GM18873 (cell line): ENCODE measurements at regions not wholly inside any gene's neighbourhood (a gene's known extent, or its start where the extent isn't known, plus 50 kb on each side); places are given as distances from the start of the nearest gene placed in this dataset.
"Not testable (repeated sequence)": the region's sequence is repeated elsewhere in the genome, so short reads cannot be mapped to it uniquely, and the experiment has no call there.

Source experiments
- ATAC-seq: cut with Tn5 transposase; IDR thresholded peaks from one replicate; pipeline ENCODE4 v1.9.1; 2021; ENCODE audit warnings: mild to moderate bottlenecking, moderate library complexity, moderate number of reproducible peaks; ENCODE audit not compliant: unreplicated experiment, low FRiP score

GRCh38 chr1:182263706-182264105 lies 127.9 kb downstream of the GLUL start:
- no peak for ATAC-seq

GRCh38 chr1:182262425-182262824 lies 129.2 kb downstream of the GLUL start:
- ATAC-seq = no peak

- ATAC-seq = no peak
Measured at GRCh38 chr1:182261655-182262054, 129.9 kb downstream of the GLUL start.

GRCh38 chr1:182260516-182260915 lies 131.1 kb downstream of the GLUL start:
- ATAC-seq = no peak

- no peak for ATAC-seq
Measured at GRCh38 chr1:182259968-182260367, 131.6 kb downstream of the GLUL start.

GRCh38 chr1:182259229-182259872 lies 132.2 kb downstream of the GLUL start:
- no peak for ATAC-seq

GRCh38 chr1:182257369-182258063 lies 134.1 kb downstream of the GLUL start:
- ATAC-seq = no peak

- ATAC-seq = no peak
Measured at GRCh38 chr1:182256931-182257330, 134.7 kb downstream of the GLUL start.

- no peak for ATAC-seq
Measured at GRCh38 chr1:182255494-182255893, 136.1 kb downstream of the GLUL start.

- ATAC-seq = no peak
Measured at GRCh38 chr1:182253319-182253860, 138.2 kb downstream of the GLUL start.

GRCh38 chr1:182251561-182251960 lies 140.0 kb downstream of the GLUL start:
- ATAC-seq = no peak

- peak; percentile 88 for ATAC-seq
Measured at GRCh38 chr1:182249201-182249676, 142.4 kb downstream of the GLUL start.

GRCh38 chr1:182248721-182249120 lies 142.9 kb downstream of the GLUL start:
- peak; percentile 31 for ATAC-seq

- not testable (repeated sequence) for ATAC-seq
Measured at GRCh38 chr1:182247813-182248212, 143.8 kb downstream of the GLUL start.

- ATAC-seq = no peak
Measured at GRCh38 chr1:182246783-182247182, 144.8 kb downstream of the GLUL start.

GRCh38 chr1:182245040-182245439 lies 146.6 kb downstream of the GLUL start:
- no peak for ATAC-seq

GRCh38 chr1:182244451-182244850 lies 147.1 kb downstream of the GLUL start:
- ATAC-seq = no peak

- no peak for ATAC-seq
Measured at GRCh38 chr1:182242641-182243040, 148.9 kb downstream of the GLUL start.

- no peak for ATAC-seq
Measured at GRCh38 chr1:182240085-182240484, 151.5 kb downstream of the GLUL start.

- ATAC-seq = no peak
Measured at GRCh38 chr1:182238421-182238820, 153.2 kb downstream of the GLUL start.

- no peak for ATAC-seq
Measured at GRCh38 chr1:182237329-182237728, 154.3 kb downstream of the GLUL start.

- ATAC-seq = no peak
Measured at GRCh38 chr1:182236651-182237077, 154.9 kb downstream of the GLUL start.
